Upper lobe of left lung (tissue), 6 donors: ENCODE measurements at regions not wholly inside any gene's neighbourhood (a gene's known extent, or its start where the extent isn't known, plus 50 kb on each side); places are given as distances from the start of the nearest gene placed in this dataset.
"Not testable (repeated sequence)": the region's sequence is repeated elsewhere in the genome, so short reads cannot be mapped to it uniquely, and the experiment has no call there.

Experiments
- ATAC-seq, 2 donors: fragments of 200-7000 bp; cut with Tn5 transposase; one replicate each; pipeline ENCODE4 v1.9.1; 2022; ENCODE audit warnings: mild to moderate bottlenecking in 2 of 2, moderate library complexity in 2 of 2; ENCODE audit not compliant: low FRiP score in 2 of 2
- DNase-seq, 2 donors: peaks; one replicate each; pipeline ENCODE4 v3.0.0-alpha.2; 2019 to 2020
- H3K27ac ChIP-seq, 4 donors: fragments of 200-600 bp; sonication (generic); one replicate each; pipeline ENCODE4 v1.5.1; 2016 to 2019
- H3K27me3 ChIP-seq, 4 donors: fragments of 200-600 bp; sonication (generic); one replicate each; pipeline ENCODE4 v1.5.1; 2017 to 2019
- H3K36me3 ChIP-seq, 4 donors: fragments of 200-600 bp; sonication (generic); one replicate each; pipeline ENCODE4 v1.5.1; 2016 to 2019
- H3K4me1 ChIP-seq, 4 donors: fragments of 200-600 bp; sonication (generic); one replicate each; pipeline ENCODE4 v1.5.1; 2018 to 2019
- H3K4me3 ChIP-seq, 4 donors: fragments of 200-600 bp; sonication (generic); one replicate each; pipeline ENCODE4 v1.5.1; 2017 to 2019; ENCODE audit warnings: mild to moderate bottlenecking in 2 of 4, moderate library complexity in 1 of 4
- H3K9me3 ChIP-seq, 4 donors: fragments of 200-600 bp; sonication (generic); one replicate each; pipeline ENCODE4 v1.5.1; 2018 to 2019
- CTCF ChIP-seq, 6 experiments: fragments of 450-650 bp in 4 of 6; fragments of 200-600 bp in 2 of 6; sonication (generic) in 2 of 6; IDR thresholded peaks; one replicate each; pipeline ENCODE4 v1.5.1; 2016 to 2019; ENCODE audit warnings: antibody characterized with exemption in 6 of 6
- EP300 ChIP-seq, 4 donors: sonication (generic); formaldehyde crosslinking; IDR thresholded peaks; one replicate each; pipeline ENCODE4 v1.5.1; 2017; ENCODE audit warnings: antibody characterized with exemption in 4 of 4, control low read depth in 2 of 4
- POLR2A ChIP-seq, 4 donors: fragments of 450-650 bp; IDR thresholded peaks; one replicate each; pipeline ENCODE4 v1.5.1; 2016 to 2017; ENCODE audit warnings: antibody characterized with exemption in 4 of 4, mild to moderate bottlenecking in 2 of 4
- POLR2AphosphoS5 ChIP-seq, 2 donors: sonication (generic); formaldehyde crosslinking; IDR thresholded peaks; one replicate each; pipeline ENCODE4 v1.5.1; 2017; ENCODE audit warnings: antibody characterized with exemption in 2 of 2
- WGBS, 2 donors: methylation state at CpG; one replicate each; pipeline ENCODE4 v1.1.5; 2017 to 2018; 5-methylcytosine and 5-hydroxymethylcytosine counted together
- donor health status: DM: no; HTN: no; CAD: no; lungs with moderate emphysema.
- donor health status: DM: no; HTN: yes; CAD: no; lungs with severe emphysema.

GRCh38 chr4:24179201-24179840, 289.5 kb upstream of the PPARGC1A start:
- Histone ChIP-seq H3K4me3 (no peak overlapping the region), H3K4me1 (no peaks in the 10 kb centered on the region), H3K9me3 (no peaks in the 10 kb centered on the region), H3K27ac (no peak overlapping the region), H3K27me3 (no peaks in the 10 kb centered on the region), H3K36me3 (no peaks in the 10 kb centered on the region)
- 83 to 86% methylated on average over 4 of the region's 4 CpGs for WGBS, 2 donors
- no peak for TF ChIP-seq POLR2A (IDR thresholded peaks at IDR 0.05)
- TF ChIP-seq EP300 (IDR thresholded peaks at IDR 0.05): no peak
- TF ChIP-seq CTCF (IDR thresholded peaks at IDR 0.05): no peak
- no peak for TF ChIP-seq POLR2AphosphoS5 (IDR thresholded peaks at IDR 0.05)
- ATAC-seq (no peak), DNase-seq (no peak)

GRCh38 chr4:24177443-24177842, 287.6 kb upstream of the PPARGC1A start:
- not testable (repeated sequence) for H3K36me3 ChIP-seq, H3K27me3 ChIP-seq, H3K4me1 ChIP-seq, ATAC-seq, H3K9me3 ChIP-seq, DNase-seq, H3K27ac ChIP-seq, H3K4me3 ChIP-seq
- WGBS, 2 donors: 82 to 93% methylated on average over 2 of the region's 2 CpGs

GRCh38 chr4:24175707-24176106, 285.9 kb upstream of the PPARGC1A start:
- TF ChIP-seq EP300 (IDR thresholded peaks at IDR 0.05) (no peak), CTCF (IDR thresholded peaks at IDR 0.05) (no peak), POLR2AphosphoS5 (IDR thresholded peaks at IDR 0.05) (no peak), POLR2A (IDR thresholded peaks at IDR 0.05) (no peak)
- Histone ChIP-seq H3K36me3 (no peaks in the 10 kb centered on the region), H3K27me3 (no peaks in the 10 kb centered on the region), H3K4me1 (no peaks in the 10 kb centered on the region), H3K27ac (no peak overlapping the region), H3K9me3 (no peaks in the 10 kb centered on the region), H3K4me3 (no peak overlapping the region)
- ATAC-seq: no peak
- no peak for DNase-seq
- 76 to 87% methylated on average over 7 of the region's 7 CpGs for WGBS, 2 donors

GRCh38 chr4:24174602-24175001, 284.8 kb upstream of the PPARGC1A start:
- Histone ChIP-seq H3K4me3 (no peak overlapping the region), H3K27me3 (no peaks in the 10 kb centered on the region), H3K36me3 (no peaks in the 10 kb centered on the region), H3K27ac (no peak overlapping the region), H3K9me3 (no peaks in the 10 kb centered on the region), H3K4me1 (no peaks in the 10 kb centered on the region)
- 57 to 76% methylated on average over 4 of the region's 4 CpGs for WGBS, 2 donors
- ATAC-seq (no peak), DNase-seq (no peak)
- TF ChIP-seq EP300 (IDR thresholded peaks at IDR 0.05): no peak
- TF ChIP-seq CTCF (IDR thresholded peaks at IDR 0.05): no peak
- no peak for TF ChIP-seq POLR2AphosphoS5 (IDR thresholded peaks at IDR 0.05)
- TF ChIP-seq POLR2A (IDR thresholded peaks at IDR 0.05): no peak

GRCh38 chr4:24172406-24172805, 282.6 kb upstream of the PPARGC1A start:
- no peaks in the 10 kb centered on the region for H3K9me3 ChIP-seq
- no peak overlapping the region for H3K4me3 ChIP-seq
- no peak for DNase-seq
- H3K4me1 ChIP-seq: no peaks in the 10 kb centered on the region
- no peaks in the 10 kb centered on the region for H3K27me3 ChIP-seq
- WGBS, 2 donors: 75 to 76% methylated on average over 4 of the region's 4 CpGs
- TF ChIP-seq CTCF (IDR thresholded peaks at IDR 0.05) (no peak), POLR2AphosphoS5 (IDR thresholded peaks at IDR 0.05) (no peak), EP300 (IDR thresholded peaks at IDR 0.05) (no peak), POLR2A (IDR thresholded peaks at IDR 0.05) (no peak)
- H3K27ac ChIP-seq: no peak overlapping the region
- ATAC-seq: no peak
- no peaks in the 10 kb centered on the region for H3K36me3 ChIP-seq
